ENCODE measurements at regions not wholly inside any gene's neighbourhood (a gene's known extent, or its start where the extent isn't known, plus 50 kb on each side); places are given as distances from the start of the nearest gene placed in this dataset.

DNA sequence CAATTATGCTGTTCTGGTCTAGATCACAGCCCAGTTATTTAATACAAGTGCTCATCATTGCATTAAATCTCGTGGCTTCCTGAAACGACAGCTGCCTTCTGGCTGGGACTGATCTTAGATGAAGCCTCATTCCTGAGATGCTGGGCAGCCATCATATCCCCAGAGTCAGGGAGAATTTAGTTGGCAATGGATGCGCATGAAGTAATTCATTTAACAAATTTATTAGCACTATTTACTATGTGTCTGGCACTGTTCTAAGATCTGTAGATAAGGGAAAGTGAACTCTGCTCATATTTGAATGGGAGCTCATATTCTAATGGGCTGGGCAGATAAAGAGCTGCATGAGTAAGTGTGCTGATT lies 244.7 kb downstream of the KCNS3 start:
- no peak for TF ChIP-seq CHD2 (IDR thresholded peaks at IDR 0.05; ENCODE audit: low read length, partially characterized antibody)
- TF ChIP-seq CBX8 (IDR thresholded peaks at IDR 0.05): no peak
- no peak for TF ChIP-seq GATA3 (IDR thresholded peaks at IDR 0.05; ENCODE audit: borderline replicate concordance)
- TF ChIP-seq, protein P1, sequence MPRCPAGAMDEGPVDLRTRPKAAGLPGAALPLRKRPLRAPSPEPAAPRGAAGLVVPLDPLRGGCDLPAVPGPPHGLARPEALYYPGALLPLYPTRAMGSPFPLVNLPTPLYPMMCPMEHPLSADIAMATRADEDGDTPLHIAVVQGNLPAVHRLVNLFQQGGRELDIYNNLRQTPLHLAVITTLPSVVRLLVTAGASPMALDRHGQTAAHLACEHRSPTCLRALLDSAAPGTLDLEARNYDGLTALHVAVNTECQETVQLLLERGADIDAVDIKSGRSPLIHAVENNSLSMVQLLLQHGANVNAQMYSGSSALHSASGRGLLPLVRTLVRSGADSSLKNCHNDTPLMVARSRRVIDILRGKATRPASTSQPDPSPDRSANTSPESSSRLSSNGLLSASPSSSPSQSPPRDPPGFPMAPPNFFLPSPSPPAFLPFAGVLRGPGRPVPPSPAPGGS (IDR thresholded peaks at IDR 0.05): no peak
- TF ChIP-seq FOSL2 (IDR thresholded peaks at IDR 0.05): no peak
- TF ChIP-seq FOSL2 (CRISPR knock-in tag; IDR thresholded peaks at IDR 0.05): no peak
- no peak for TF ChIP-seq RCOR1 (IDR thresholded peaks at IDR 0.05; ENCODE audit: low read depth, low read length)
- no peak for TF ChIP-seq RFX5 (IDR thresholded peaks at IDR 0.05)
- TF ChIP-seq, protein P2, sequence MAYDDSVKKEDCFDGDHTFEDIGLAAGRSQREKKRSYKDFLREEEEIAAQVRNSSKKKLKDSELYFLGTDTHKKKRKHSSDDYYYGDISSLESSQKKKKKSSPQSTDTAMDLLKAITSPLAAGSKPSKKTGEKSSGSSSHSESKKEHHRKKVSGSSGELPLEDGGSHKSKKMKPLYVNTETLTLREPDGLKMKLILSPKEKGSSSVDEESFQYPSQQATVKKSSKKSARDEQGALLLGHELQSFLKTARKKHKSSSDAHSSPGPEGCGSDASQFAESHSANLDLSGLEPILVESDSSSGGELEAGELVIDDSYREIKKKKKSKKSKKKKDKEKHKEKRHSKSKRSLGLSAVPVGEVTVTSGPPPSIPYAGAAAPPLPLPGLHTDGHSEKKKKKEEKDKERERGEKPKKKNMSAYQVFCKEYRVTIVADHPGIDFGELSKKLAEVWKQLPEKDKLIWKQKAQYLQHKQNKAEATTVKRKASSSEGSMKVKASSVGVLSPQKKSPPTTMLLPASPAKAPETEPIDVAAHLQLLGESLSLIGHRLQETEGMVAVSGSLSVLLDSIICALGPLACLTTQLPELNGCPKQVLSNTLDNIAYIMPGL (CRISPR knock-in tag; IDR thresholded peaks at IDR 0.05; ENCODE audit: borderline replicate concordance): no peak
- no peak for TF ChIP-seq RNF2 (IDR thresholded peaks at IDR 0.05; ENCODE audit: borderline replicate concordance, low read depth)
- TF ChIP-seq, protein P3, sequence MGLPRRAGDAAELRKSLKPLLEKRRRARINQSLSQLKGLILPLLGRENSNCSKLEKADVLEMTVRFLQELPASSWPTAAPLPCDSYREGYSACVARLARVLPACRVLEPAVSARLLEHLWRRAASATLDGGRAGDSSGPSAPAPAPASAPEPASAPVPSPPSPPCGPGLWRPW (IDR thresholded peaks at IDR 0.05): no peak
- TF ChIP-seq RARB (CRISPR knock-in tag; IDR thresholded peaks at IDR 0.05): no peak
- no peak for TF ChIP-seq POLR2A (IDR thresholded peaks at IDR 0.05; ENCODE audit: low read length)
- no peak for TF ChIP-seq PHF8 (IDR thresholded peaks at IDR 0.05; ENCODE audit: borderline replicate concordance, low read depth)
- TF ChIP-seq, protein P4, sequence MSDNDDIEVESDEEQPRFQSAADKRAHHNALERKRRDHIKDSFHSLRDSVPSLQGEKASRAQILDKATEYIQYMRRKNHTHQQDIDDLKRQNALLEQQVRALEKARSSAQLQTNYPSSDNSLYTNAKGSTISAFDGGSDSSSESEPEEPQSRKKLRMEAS (IDR thresholded peaks at IDR 0.05): no peak
- TF ChIP-seq FOXS1 (CRISPR knock-in tag; IDR thresholded peaks at IDR 0.05): no peak
- no peak for TF ChIP-seq NR3C1 (IDR thresholded peaks at IDR 0.05)
- no peak for TF ChIP-seq JUNB (IDR thresholded peaks at IDR 0.05)
- TF ChIP-seq, protein P5, sequence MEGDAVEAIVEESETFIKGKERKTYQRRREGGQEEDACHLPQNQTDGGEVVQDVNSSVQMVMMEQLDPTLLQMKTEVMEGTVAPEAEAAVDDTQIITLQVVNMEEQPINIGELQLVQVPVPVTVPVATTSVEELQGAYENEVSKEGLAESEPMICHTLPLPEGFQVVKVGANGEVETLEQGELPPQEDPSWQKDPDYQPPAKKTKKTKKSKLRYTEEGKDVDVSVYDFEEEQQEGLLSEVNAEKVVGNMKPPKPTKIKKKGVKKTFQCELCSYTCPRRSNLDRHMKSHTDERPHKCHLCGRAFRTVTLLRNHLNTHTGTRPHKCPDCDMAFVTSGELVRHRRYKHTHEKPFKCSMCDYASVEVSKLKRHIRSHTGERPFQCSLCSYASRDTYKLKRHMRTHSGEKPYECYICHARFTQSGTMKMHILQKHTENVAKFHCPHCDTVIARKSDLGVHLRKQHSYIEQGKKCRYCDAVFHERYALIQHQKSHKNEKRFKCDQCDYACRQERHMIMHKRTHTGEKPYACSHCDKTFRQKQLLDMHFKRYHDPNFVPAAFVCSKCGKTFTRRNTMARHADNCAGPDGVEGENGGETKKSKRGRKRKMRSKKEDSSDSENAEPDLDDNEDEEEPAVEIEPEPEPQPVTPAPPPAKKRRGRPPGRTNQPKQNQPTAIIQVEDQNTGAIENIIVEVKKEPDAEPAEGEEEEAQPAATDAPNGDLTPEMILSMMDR (IDR thresholded peaks at IDR 0.05): no peak
- no peak for TF ChIP-seq TP53 (CRISPR knock-in tag; IDR thresholded peaks at IDR 0.05)
- Histone ChIP-seq H3K27ac (no peak overlapping the region), H3K9me3 (no peaks in the 10 kb centered on the region), H3K4me3 (no peak overlapping the region), H3K4me2 (no peak overlapping the region), H3K4me1 (no peaks in the 10 kb centered on the region)
- ATAC-seq (no peak), DNase-seq (ENCODE audit: low read depth in 1 of 2, low spot score in 1 of 2) (no peak), FAIRE-seq (no peak)
- ChIA-PET POLR2A (no interaction called here), CTCF (interaction anchor here (0.6 kb wide), 1 partner anchor 590 kb away, joined by 3 read pairs; no protein-coding TSS in a partner anchor)
- 33% methylated on average over 3 of the region's 3 CpGs for WGBS (ENCODE audit: missing lambda C conversion rate)

DNA sequence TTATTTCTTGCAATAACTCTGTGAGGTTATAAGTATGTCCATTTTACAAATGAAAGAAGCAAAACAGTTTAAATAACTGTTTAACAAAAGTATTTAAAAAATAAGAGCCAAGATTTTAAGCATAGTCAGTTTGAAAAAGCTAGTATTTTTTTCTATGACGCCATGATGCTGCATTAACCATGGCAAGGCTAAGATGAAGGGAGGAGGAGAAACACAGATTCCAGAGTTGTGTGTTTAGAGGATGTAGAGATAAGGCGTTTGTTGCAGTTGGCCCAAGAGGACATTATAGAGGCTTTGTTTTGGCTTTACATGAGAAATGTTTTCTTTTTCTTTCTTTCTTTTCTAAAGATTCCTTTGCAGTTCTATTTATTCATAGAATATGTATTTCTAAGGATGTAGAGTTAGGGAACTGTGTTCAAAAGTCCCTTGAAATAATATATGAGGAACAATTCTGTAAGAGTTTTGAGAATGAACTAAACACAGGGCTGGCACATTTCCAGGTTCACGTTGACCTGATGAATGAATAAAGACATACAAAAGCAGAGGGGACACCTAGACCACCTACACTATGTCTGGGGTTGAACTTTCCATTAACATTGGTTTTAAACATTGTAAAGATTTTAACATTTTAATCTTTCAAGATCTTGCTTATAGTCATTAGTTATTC lies 244.2 kb downstream of the KCNS3 start:
- H3K4me3 ChIP-seq: no peak overlapping the region
- POLR2A ChIA-PET: no interaction called here
- FAIRE-seq (no peak), DNase-seq (ENCODE audit: low read depth in 1 of 2, low spot score in 1 of 2) (no peak), ATAC-seq (no peak)
- no peaks in the 10 kb centered on the region for H3K9me3 ChIP-seq
- TF ChIP-seq CBX2 (IDR thresholded peaks at IDR 0.05; ENCODE audit: borderline replicate concordance, low read depth): no peak
- no peak for TF ChIP-seq TP53 (CRISPR knock-in tag; IDR thresholded peaks at IDR 0.05)
- TF ChIP-seq, protein P2 (CRISPR knock-in tag; IDR thresholded peaks at IDR 0.05; ENCODE audit: borderline replicate concordance): no peak
- no peak for TF ChIP-seq MAFK (IDR thresholded peaks at IDR 0.05; ENCODE audit: partially characterized antibody)
- TF ChIP-seq NPAS2 (CRISPR knock-in tag; IDR thresholded peaks at IDR 0.05; ENCODE audit: borderline replicate concordance): no peak
- TF ChIP-seq PHF8 (IDR thresholded peaks at IDR 0.05; ENCODE audit: borderline replicate concordance, low read depth): no peak
- no peak for TF ChIP-seq CHD2 (IDR thresholded peaks at IDR 0.05; ENCODE audit: low read length, partially characterized antibody)
- no peak for TF ChIP-seq RFX5 (IDR thresholded peaks at IDR 0.05)
- TF ChIP-seq ZNF302 (CRISPR knock-in tag; IDR thresholded peaks at IDR 0.05): no peak
- no peak for TF ChIP-seq MYC (IDR thresholded peaks at IDR 0.05; ENCODE audit: borderline replicate concordance, low read length)
- no peak for TF ChIP-seq CEBPB (IDR thresholded peaks at IDR 0.05)
- TF ChIP-seq SREBF2 (IDR thresholded peaks at IDR 0.05): no peak
- no peak for TF ChIP-seq FOXS1 (CRISPR knock-in tag; IDR thresholded peaks at IDR 0.05)
- no peak for TF ChIP-seq SMC3 (IDR thresholded peaks at IDR 0.05)
- TF ChIP-seq, protein P1 (IDR thresholded peaks at IDR 0.05): no peak
- TF ChIP-seq JUN (IDR thresholded peaks at IDR 0.05): no peak
- TF ChIP-seq POLR2A (IDR thresholded peaks at IDR 0.05; ENCODE audit: low read length): no peak
- H3K4me2 ChIP-seq: no peak overlapping the region
- 32% methylated on average over 3 of the region's 3 CpGs for WGBS (ENCODE audit: missing lambda C conversion rate)
- CTCF ChIA-PET: no interaction called here
- H3K27ac ChIP-seq: no peak overlapping the region
- no peaks in the 10 kb centered on the region for H3K4me1 ChIP-seq
